ENCODE measurements at regions not wholly inside any gene's neighbourhood (a gene's known extent, or its start where the extent isn't known, plus 50 kb on each side); places are given as distances from the start of the nearest gene placed in this dataset.

DNA sequence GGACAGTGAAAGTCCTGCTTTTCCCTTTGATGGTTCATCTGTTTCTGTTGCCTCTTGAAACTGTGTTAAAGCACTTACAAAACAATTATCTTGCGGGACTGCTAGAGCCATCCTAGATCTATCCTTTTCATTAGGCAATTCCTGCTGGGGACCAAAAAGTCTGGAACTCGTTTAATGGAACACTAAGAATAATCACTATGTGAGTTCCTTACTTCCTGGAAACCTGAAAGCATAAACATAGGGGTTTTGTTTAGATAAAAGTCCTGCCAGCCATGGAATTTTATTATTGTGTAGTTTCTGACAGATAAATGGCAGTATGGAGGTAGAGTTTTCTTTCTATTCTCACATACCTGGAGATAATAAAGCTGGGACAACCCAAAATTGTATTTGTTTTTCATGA, 1133.3 kb downstream of the SORCS3 start:
- TF ChIP-seq POLR2A (IDR thresholded peaks at IDR 0.05) (no peak), CTCF (IDR thresholded peaks at IDR 0.05) (no peak)

Data from right lobe of liver (tissue), 4 donors.